ENCODE measurements at regions not wholly inside any gene's neighbourhood (a gene's known extent, or its start where the extent isn't known, plus 50 kb on each side); places are given as distances from the start of the nearest gene placed in this dataset.

GRCh38 chr9:88784960-88785359 is 206.3 kb upstream of the S1PR3 start:
- TF ChIP-seq TAF1 (IDR thresholded peaks at IDR 0.05; ENCODE audit: low read depth) (no peak), REST (IDR thresholded peaks at IDR 0.05; ENCODE audit: low read depth) (peak; percentile 58)

DNA sequence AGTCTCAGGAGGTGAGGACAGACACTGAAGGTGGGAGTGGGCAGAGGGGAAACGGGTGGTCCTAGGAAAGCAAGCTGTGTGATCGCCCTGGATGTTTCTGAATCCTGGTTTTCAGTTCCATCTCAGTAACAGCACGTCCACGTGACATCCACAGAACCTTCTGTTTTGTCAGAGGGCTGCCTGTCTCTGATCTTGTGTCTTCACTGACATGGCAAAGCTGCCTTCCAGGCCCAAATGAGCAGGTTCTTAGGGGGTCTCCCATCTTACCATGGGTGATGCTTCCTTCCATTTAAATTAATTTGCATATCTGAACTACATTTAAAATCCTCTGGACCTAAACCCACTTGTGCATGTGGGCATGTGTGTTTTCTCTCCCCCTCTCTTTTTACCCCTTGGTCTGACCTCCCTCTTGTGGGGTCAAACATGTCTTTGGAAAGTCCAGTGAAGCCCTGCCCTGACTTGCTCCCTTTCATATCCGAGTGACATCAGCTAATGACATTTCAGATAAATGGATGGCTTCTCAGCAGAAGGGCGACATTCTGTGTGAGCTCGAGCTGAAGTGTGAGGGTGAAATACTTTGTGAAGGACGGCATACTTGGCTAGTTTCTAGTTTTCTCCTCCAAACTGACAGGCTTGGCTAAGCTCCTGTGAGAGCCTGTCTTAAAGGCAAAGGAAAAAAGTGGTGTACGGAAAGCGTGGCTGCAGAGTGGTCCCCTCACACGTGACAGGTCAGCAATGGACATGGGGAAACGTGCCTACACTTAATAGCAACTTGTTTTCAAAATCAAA is 204.8 kb upstream of the S1PR3 start:
- TF ChIP-seq CEBPB (IDR thresholded peaks at IDR 0.05) = no peak
- TF ChIP-seq NFIC (IDR thresholded peaks at IDR 0.05) = no peak
- TF ChIP-seq USF1 (IDR thresholded peaks at IDR 0.05) = no peak
- no peak for TF ChIP-seq TCF12 (IDR thresholded peaks at IDR 0.05; ENCODE audit: low read depth)
- no peak for TF ChIP-seq RAD21 (IDR thresholded peaks at IDR 0.05; ENCODE audit: low read depth)
- TF ChIP-seq, protein P1, sequence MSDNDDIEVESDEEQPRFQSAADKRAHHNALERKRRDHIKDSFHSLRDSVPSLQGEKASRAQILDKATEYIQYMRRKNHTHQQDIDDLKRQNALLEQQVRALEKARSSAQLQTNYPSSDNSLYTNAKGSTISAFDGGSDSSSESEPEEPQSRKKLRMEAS (IDR thresholded peaks at IDR 0.05) = no peak

DNA sequence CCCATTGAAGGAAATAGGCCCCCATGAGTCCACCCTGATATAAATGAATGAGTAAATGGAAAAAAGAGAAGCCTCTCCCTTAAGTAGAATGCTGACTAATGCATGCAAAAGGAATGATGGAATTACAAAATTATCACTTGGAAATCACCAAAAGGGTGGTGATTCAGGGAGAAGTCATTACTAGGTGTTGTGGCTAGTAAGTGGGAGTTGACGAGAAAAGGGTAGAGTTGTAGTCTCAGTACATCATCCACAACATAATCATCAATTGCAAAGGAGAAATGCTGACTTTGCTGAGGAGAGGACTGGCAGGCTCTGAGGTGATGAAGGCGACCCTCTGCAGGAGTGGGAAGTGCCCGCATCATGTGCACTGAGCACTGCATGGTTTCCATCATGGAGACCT is 201.5 kb upstream of the S1PR3 start:
- no peak for TF ChIP-seq ZBTB7A (IDR thresholded peaks at IDR 0.05; ENCODE audit: low read depth)
- no peak for TF ChIP-seq TCF12 (IDR thresholded peaks at IDR 0.05; ENCODE audit: low read depth)
- no peak for TF ChIP-seq EGR1 (IDR thresholded peaks at IDR 0.05)
- no peak for TF ChIP-seq TEAD4 (IDR thresholded peaks at IDR 0.05)
- TF ChIP-seq, protein P1 (IDR thresholded peaks at IDR 0.05) = no peak
- no peak for TF ChIP-seq TAF1 (IDR thresholded peaks at IDR 0.05; ENCODE audit: low read depth)
- TF ChIP-seq REST (IDR thresholded peaks at IDR 0.05; ENCODE audit: low read depth) = no peak
- TF ChIP-seq FOXM1 (IDR thresholded peaks at IDR 0.05; ENCODE audit: borderline replicate concordance, low read depth) = no peak
- TF ChIP-seq EP300 (IDR thresholded peaks at IDR 0.05; ENCODE audit: borderline replicate concordance) = no peak
- TF ChIP-seq USF1 (IDR thresholded peaks at IDR 0.05) = no peak
- no peak for TF ChIP-seq YY1 (IDR thresholded peaks at IDR 0.05; ENCODE audit: low read depth)
- no peak for TF ChIP-seq CREB1 (IDR thresholded peaks at IDR 0.05; ENCODE audit: low read depth)
- TF ChIP-seq RAD21 (IDR thresholded peaks at IDR 0.05; ENCODE audit: low read depth) = no peak
- TF ChIP-seq NFIC (IDR thresholded peaks at IDR 0.05) = no peak

DNA sequence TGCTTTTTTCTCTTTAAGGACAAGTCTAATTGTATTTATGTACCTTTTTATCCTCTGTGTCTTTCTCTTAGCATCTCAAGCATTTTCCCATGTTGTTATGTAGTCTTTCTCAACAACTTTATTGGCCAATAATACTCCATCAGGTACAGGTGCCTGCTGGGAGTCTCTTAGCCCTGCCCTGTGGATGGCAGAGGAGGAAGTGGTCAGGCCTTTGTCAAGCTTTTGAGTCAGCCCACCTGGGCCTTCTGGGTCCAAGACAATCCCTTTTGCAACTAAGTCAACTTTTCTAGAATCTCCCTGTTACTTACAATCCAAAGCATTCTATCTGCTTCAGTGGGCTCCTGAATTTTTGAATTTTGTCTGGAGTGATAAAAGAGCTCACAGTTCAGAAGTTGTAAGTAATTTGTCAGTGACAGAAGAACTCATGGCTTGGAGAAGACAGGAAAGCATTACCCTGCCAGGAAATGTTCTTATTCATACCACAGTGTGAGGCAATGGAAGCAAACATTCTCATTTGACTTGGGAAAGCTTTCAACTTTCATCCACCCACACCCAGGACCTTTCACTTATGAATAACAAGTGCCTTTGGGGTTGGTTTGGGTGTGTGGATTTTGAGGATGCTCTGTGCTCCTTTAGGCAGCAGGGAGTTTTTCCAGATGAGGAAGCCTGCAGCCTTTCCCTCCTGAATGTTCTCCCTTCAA is 200.0 kb upstream of the S1PR3 start:
- TF ChIP-seq RAD21 (IDR thresholded peaks at IDR 0.05; ENCODE audit: low read depth) = no peak
- TF ChIP-seq YY1 (IDR thresholded peaks at IDR 0.05; ENCODE audit: low read depth) = no peak
- TF ChIP-seq, protein P1 (IDR thresholded peaks at IDR 0.05) = no peak
- no peak for TF ChIP-seq TEAD4 (IDR thresholded peaks at IDR 0.05)
- TF ChIP-seq NFIC (IDR thresholded peaks at IDR 0.05) = no peak
- TF ChIP-seq FOXM1 (IDR thresholded peaks at IDR 0.05; ENCODE audit: borderline replicate concordance, low read depth) = no peak
- no peak for TF ChIP-seq TCF12 (IDR thresholded peaks at IDR 0.05; ENCODE audit: low read depth)

DNA sequence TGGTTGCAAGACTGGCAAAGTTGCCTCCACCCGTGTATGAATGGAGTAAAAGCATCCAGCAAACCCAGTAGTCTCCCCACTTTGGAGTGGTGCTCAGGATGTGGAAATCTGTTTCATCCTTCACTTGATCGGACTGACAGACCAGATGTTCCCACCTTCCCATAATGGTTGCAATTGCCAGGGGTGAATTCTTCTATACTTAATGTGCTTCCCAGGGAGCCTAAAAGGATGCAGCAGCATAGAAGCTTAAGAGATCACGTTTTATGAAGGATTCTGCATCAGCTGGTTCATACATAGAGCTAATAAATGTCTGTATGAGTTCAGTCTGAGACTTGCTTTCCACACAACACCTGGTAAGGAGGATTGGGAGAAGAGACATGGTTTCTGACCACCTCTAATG is 198.8 kb upstream of the S1PR3 start:
- TF ChIP-seq FOXM1 (IDR thresholded peaks at IDR 0.05; ENCODE audit: borderline replicate concordance, low read depth) (no peak), EGR1 (IDR thresholded peaks at IDR 0.05) (no peak), CEBPB (IDR thresholded peaks at IDR 0.05) (no peak), RAD21 (IDR thresholded peaks at IDR 0.05; ENCODE audit: low read depth) (no peak), NFIC (IDR thresholded peaks at IDR 0.05) (no peak), TEAD4 (IDR thresholded peaks at IDR 0.05) (no peak), CREB1 (IDR thresholded peaks at IDR 0.05; ENCODE audit: low read depth) (no peak), REST (IDR thresholded peaks at IDR 0.05; ENCODE audit: low read depth) (no peak), USF1 (IDR thresholded peaks at IDR 0.05) (no peak), ZBTB7A (IDR thresholded peaks at IDR 0.05; ENCODE audit: low read depth) (no peak), TCF12 (IDR thresholded peaks at IDR 0.05; ENCODE audit: low read depth) (no peak), TAF1 (IDR thresholded peaks at IDR 0.05; ENCODE audit: low read depth) (no peak), EP300 (IDR thresholded peaks at IDR 0.05; ENCODE audit: borderline replicate concordance) (no peak)
- TF ChIP-seq, protein P1 (IDR thresholded peaks at IDR 0.05) = no peak
